DMS 273 treated with DMSO at 0.1 percent for 48 hours (cell line): ENCODE measurements at regions not wholly inside any gene's neighbourhood (a gene's known extent, or its start where the extent isn't known, plus 50 kb on each side); places are given as distances from the start of the nearest gene placed in this dataset.
"Not testable (repeated sequence)": the region's sequence is repeated elsewhere in the genome, so short reads cannot be mapped to it uniquely, and the experiment has no call there.

Source experiments
- DNase-seq: peaks from one replicate; lab custom pipeline; 2025; lab: John Stamatoyannopoulos, UW

DNA sequence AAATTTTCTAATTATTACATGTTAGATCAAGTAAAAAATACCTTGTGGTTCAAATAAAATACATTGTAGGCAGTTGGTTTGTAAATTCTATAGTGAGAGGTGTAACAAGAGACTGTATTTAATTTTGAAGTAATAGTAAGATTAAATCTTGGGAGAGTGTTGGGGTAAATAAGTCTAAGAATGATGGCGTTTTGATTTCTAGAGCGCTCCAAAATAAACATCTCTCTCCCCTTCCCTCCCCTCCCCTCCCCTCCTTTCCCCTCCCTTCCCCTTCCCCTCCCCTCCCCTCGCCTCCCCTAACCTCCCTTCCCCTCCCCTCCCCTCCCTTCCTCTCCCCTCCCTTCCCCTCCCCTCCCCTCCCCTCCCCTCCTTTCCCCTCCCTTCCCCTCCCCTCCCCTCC is 200.6 kb upstream of the EEF2KMT start:
- DNase-seq: no peak

DNA sequence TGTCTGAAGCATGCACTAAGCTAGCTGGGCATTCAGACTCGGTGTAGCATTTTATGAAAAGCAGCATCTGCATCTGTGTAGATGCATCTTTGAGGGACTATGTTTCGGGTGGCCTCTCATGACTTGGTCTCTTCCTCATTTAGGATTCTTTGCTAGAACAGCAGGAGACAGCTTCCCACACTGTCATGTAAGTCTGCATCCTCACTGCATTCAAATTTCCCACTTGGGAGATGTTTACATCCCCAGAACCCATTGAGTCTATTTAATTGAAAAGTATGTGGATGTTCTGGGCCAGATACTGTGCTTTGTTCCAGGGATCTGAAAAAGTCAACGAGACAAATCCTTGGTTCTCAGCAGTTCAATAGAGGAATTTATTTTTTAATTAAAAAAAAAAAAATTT is 198.6 kb upstream of the EEF2KMT start:
- DNase-seq: no peak

DNA sequence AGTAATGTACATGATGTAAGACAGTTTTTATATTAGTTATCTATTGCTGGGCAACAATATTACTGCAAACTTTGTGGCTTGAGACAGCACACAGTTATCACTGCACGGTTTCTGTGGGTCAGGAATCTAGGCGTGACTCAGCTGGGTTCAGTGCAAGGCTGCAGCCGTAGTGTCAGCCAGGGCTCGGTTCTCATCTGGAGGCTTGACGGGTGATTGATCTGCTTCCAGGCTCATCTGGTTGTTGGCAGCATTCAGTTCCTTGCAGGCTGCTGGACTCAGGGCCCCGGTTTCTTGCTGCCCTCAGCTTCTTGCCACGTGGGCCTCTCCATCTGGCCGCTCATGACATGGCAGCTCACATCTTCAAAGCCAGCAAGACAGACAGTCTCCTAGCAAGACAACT is 197.7 kb upstream of the EEF2KMT start:
- not testable (repeated sequence) for DNase-seq

DNA sequence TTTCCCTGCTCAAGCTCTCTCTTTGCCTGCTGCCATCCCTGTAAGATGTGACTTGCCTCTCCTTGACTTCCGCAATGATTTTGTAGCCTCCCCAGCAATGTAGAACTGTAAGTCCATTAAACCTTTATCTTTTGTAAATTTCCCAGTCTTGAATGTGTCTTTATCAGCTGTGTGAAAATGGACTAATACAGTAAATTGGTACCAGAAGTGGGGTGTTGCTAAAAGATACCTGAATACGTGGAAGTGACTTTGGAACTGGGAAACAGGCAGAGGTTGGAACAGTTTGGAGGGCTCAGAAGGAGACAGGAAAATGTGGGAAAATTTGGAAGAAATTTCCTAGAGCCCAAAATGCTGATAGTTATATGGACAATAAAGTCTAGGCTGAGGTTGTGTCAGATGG is 184.6 kb upstream of the EEF2KMT start:
- DNase-seq: not testable (repeated sequence)

DNA sequence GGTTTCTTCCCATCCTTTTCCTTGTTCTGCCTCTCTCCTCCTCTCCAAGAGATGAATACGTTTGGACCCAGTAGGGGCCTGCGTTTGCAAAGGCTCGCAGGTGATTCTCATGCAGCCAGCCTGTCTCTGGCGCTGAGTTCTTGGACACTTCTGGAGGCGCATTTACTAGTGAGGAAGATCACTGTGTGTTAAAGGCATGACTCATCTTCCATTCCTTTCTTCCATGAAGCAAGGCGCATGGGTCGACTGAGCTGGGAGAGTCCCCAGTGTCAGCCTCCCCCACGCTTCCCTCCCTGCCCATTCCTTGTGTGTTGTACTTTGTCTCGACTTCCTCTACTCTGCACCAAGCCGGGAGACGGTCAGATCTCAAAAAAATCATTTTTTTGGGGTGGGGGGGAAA is 159.9 kb upstream of the EEF2KMT start:
- no peak for DNase-seq

DNA sequence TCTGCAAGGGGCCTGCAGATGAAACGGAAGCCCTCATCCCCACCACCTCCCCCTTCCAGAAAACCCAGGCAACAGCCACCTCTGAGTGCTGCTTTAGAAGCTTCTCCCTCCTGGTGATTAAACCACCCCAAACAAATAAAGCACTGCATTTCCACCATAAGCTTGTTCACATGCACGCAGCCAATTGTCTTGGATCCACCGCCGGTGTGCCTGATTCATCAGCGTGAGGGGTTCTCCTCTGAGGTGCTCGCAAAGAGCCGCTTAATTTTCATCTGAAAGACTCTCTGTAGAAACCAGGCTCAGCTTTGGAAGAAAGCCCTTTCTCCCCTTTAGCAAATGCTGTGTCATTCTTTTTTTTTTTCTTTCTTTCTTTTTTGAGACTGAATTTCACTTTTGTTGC is 155.2 kb upstream of the EEF2KMT start:
- DNase-seq: no peak

DNA sequence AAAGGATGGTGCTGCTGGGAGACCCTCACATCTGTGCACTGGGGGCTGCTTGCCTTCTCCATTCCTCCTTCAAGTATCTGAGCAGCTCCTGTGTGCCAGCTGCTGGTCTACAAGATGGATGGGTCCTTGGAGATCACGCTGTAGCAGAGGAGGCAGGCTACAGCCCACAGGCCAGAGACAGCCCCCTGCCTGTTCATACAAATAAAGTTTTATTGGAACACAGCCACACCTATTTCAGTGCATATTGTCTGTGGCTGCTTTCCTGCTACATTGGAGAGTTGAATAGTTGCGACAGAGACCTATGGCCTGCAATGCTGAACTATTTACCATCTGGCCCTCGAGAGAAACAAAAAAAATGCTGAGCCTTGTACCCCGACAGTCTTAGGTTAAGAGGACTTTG is 149.8 kb upstream of the EEF2KMT start:
- DNase-seq: not testable (repeated sequence)

DNA sequence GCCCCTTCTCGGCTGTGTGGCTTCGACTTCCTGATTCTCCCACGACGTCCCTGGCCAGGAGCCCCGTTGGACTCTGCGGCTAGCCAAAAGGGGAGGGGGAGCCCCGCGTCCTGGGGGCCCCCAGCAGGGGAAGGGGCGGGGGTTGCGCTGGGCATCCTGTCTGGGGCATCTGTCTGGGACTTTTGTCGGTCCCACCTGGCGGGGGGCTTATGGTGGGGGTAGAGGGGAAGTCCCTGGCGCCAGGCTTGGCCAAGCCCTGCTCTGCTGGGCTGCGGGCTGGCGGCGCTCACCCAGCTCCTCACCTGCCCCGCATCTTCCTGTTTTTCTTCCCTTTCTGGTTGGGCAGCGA is 142.7 kb upstream of the EEF2KMT start:
- DNase-seq: not testable (repeated sequence)

DNA sequence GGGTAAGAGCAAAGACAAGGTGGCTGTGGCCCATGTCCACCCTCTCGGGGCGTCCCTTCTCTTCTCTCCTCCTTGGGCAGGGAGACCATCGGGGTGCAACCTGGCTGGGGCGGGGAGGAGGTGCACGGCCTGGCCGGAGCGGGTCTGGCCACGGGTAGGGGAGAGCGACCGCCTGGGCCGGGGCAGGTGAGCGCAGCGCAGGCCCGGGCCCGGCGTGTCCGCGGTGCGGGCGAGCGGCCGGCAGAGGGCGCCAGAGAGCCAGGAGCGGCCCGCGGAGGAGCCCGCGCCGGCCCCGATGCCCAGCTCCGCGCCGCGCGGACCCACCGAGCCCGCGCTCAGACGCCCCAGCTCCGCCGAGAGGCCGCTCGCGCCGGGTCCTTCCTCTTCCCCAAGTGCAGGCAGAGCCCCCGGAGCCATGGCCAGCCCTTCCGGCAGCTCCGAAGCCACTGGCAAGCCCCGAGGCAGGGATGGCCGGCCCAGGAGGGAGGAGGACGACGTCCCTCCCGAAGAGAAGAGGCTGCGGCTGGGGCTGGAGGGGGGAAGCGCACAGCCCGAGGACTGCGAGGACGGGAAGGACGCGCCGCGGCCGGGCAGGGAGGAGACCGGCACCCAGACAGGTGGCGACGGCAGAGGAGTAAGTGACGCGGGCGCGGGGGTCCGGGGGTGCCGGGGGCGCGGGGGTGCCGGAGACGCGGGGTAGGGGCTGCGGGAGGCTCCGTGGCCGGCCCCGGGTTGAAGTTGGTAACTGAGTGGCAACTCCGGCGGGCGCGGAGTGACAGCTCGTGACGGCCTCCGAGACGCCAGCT is 142.1 kb upstream of the EEF2KMT start:
- DNase-seq: not testable (repeated sequence)

DNA sequence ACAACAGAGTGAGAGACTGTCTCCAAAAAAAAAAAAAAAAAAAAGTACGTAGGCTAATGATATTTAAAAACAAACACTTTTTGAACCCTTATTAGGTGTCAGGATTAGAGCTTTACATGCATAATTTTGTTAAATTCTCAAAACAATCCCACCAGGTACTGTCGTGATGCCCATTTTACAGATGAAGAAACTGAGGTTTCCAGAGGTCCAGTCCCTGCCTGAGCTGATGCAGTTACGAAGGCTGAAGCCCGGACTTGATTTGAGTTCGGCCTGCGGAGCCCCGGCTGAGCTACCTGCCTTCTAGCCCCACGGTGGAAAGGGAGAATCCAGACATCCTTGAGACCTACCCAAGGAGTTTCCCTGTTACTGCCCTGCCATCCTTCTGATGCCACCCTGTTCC is 137.5 kb upstream of the EEF2KMT start:
- DNase-seq: no peak

DNA sequence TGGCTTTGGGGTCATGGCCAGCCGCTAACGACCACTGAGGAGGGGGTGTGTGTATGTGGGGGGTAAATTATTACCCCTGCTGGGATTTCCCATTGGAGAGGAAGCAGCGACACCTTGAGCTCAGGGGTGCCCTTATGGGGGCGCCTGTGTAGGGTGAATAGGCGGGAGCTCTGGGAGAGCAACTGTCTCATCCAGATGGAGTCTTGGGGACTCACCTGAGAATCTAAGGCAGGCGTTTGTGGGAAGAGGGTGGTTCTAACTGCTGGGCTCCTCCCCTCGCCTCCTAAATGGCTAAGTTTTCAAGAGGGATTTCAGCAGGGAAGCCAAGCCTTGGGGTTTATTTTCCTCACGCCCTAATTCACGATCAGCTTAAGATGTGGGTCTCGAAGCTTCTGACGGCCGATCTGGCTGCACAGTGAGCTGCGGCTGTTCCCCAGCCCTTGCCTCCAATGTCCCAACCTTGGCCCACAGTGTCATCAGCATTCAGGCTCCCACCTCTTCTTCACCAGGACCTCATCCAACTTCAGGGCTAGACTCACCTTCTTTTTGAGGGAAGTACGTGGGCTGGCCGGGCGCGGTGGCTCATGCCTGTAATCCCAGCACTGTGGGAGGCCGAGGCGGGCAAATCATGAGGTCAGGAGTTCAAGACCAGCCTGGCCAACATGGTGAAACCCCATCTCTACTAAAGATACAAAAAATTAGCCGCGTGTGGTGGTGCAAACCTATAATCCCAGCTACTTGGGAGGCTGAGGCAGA is 136.9 kb upstream of the EEF2KMT start:
- no peak for DNase-seq

DNA sequence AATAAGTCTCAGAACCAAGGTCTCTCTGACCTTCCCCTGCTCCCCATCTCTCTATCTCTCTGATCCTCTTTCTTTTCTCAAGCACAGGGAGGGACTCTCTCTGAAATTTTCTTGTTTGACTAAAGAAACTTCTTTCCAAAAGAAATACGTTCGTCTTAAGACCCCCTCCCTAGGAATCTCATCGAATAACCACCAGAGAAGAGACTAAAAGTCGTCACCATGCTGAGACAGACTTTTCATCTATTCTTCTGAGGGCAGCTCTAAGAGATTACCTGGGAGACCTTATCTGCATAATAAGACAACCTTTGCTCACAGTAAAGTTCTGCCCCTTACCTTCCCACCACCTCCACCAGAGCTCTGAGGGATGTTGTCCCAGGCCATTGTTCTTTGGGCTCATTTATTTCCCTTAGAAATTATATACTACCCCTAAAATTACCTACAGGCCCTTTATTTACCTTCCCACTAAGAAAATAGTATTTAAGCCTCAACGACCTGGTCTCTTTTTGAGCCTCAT is 133.7 kb upstream of the EEF2KMT start:
- no peak for DNase-seq

DNA sequence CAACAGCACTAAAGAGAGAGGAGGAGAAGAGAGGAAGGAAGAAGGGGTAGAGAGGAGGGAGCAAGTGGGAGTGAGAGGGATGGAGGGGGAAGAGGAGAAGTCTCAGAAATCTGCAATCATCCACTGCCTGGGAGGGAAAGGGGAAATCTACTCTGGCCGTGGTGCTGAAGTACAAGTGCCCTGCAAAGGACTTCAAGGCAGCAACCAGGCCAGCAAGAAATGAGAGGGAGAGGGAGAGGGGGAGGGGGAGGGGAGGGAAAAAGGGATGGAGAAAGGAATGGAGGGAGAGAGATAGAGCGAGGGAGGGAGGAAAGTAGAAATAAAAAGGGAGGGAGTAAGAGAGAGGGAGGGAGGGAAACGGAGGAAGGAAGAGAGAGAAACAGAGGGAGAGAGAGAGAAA is 130.8 kb upstream of the EEF2KMT start:
- no peak for DNase-seq

DNA sequence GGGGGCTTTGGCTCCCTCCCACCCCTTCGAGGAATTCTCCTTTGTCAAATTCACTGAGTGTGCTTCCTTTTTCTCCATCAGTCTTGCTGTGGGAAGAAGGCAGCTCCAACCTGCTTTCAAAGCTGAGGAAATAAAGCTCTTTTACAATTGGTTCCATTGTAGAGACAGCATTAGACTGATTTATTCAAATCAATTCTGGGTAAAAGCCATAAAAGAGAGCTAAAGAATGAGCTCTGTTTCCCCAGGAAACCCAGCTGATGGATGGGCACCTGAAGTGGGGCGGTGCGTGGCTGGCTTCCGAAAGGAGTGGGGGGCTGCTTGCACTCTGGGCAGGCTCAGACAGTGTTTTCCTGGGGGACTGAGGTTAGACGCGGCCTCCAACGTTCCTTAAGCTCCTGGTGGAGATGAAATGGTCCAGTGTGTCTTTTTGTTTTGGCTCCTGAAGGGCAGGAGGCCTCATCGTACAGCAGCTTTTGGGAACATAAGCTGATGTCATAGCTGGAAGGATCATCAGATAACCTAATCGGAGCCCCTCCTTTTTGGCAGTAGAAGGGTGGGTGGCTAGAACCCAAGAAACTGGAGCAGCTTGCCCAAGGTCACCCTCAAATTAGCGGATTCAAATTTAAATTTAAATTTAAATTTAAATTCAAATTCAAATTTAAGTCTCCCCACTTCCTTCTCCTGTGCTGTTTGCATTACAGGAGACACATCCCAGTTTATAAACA is 128.5 kb upstream of the EEF2KMT start:
- DNase-seq: no peak

DNA sequence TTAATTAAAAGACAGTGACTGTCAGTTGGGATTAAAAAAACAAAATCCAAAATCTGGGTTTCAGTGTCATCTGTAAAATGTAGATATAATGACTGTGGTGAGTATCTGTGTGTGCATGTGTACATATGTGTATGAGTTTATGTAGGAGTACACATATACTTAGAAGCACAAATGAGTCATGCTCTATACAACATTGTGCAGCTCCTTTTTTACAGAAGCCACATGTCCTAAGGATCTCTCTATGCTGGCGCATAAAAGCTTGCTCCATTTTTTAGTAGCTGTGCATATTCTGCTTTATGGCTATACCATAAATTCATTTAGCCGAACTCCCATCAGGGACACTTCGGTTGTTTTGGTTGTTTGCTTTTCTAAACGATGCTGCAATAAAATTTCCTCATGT is 125.2 kb upstream of the EEF2KMT start:
- no peak for DNase-seq

DNA sequence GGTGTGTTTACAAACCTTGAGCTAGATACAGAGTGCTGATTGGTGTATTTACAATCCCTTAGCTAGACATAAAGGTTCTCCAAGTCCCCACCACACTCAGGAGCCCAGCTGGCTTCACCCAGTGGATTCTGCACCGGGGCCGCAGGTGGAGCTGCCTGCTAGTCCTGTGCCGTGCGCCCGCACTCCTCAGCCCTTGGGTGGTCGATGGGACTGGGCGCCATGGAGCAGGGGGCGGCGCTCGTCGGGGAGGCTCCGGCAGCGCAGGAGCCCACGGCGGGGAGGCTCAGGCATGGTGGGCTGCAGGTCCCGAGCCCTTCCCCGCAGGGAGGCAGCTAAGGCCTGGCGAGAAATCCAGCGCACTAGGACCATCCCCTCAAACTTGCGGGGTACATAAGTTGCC is 124.2 kb upstream of the EEF2KMT start:
- not testable (repeated sequence) for DNase-seq

DNA sequence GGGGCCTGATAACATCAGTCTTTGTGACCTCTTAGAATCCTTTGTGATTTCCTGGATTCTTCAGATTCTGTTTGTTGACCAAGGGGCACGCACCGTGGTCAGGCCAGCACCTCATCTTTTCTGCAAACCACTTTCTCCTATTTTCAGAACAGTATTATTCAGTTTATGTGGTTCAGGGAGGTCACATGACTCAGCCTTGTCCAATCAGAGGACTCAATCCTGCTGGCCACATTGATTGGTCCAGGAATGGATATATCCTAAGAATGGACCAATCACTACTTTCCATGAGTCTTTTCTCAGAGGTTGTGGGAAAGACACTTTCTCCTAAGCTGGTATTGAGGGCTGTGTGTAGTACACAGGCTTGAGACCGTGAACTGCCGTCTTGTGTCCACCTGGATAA is 123.1 kb upstream of the EEF2KMT start:
- DNase-seq: no peak

DNA sequence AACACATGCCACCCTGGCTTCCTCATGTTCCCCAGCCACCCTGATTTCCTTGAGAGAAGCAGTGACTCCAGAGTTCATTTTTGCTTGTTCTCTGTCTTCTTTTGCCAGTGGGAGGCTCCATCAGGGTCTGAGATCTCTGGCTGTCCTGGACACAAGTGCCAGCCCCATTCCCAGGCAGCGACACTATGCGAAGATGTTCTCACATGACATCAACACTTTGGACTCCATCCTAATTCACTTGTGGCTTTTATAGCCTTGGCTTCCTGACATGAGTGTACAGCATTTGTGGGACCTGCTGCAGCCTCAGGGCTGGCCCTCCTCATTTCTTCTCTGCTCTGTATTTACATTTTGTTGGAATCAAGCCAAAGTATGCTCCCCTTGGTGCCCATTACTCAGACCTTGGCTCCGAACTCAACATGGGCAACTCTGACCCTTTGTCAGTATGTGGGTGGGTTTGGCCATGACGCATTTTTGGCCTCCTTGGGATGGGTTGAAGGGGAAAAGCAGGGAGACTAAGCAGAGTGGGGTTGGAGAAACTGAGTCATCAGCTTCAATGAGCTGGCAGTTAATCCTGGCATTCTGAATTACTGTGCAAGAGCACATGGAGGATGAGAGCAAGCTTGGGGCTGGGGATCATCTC is 119.0 kb upstream of the EEF2KMT start:
- no peak for DNase-seq

DNA sequence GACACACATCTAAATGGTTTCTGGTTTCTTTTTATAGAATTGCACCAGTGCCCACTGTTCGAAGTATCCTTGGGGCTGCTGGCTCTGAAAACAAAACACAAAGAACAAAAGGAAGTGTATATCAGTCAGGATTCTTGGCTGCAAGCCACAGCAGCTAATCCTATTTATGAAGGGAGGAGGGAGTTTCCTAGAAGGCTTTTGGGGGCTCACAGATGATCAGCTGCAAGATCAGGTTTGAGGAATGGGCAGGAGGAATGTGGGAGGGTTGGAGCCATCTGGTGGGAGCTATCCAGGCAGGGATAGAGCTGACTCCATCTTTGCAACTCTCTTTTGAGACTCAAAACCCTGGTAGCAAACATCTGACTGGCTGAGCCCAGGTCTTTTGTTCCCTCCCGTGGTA is 118.3 kb upstream of the EEF2KMT start:
- no peak for DNase-seq

DNA sequence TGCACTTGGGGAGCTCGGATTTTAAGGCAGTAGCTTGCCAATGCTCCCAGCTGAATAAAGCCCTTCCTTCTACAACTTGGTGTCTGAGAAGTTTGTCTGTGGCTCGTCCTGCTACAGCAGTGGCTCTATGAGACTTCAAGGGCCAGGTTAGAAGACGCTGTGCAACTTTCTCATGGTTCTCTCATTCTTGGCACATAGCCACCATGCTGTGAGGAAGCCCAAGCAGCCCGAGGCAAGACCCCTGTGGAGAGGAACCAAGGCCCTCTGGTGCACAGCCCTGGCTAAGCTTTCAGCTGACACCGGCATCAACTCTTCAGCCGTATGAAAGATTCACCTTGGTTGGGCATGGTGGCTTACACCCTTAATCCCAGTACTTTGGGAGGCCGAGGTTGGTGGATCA is 116.9 kb upstream of the EEF2KMT start:
- no peak for DNase-seq

DNA sequence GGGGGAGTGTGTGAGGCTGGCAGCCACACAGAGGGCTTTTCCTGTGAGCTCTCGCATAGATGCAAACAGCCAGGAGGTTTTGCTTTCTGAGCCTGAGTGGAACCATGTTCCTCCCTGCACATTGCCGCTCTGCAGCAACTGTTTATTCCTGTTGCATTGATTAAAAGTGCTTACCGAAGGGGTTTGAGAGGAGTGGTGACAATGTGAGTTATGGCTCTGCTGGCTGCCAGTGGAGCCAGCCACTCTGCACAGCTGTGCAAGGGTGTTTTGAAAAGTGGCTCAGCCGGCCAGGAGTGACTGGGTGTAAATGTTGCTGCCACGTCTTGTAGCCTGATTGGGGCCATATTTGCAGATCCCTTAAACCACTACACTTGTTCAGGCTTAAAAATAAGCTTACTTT is 114.9 kb upstream of the EEF2KMT start:
- DNase-seq: not testable (repeated sequence)

DNA sequence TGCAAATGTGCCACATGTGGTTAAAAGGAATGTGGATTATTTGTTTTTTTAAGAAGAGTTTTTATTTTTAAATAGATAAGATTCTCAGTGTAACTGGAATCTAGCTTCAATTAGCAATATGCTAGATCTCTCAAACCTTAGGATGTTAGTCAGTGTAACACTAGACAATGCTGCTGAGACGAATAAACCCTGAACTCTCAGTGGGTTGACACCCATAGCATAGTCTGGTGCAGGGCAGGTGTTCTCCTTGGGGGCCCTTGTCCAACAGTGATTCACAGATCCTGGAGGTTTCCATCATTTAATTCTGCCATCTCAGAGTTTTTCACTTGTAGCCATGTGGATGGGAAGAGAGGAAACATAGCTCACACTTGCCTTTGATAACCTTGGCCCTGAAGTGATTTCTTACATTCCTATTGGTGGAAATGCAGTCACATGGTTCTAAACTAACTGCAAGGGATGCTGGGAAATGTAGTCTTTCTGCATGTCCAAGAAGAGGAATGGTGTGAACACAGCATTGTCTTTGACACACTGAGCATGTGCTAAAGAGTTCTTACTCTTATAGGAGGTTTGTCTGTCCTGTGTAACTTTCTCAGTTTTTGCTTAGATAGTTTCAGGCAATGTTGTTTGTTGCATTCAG is 110.4 kb upstream of the EEF2KMT start:
- not testable (repeated sequence) for DNase-seq
